SU-DHL-6 (cell line): ENCODE measurements at regions not wholly inside any gene's neighbourhood (a gene's known extent, or its start where the extent isn't known, plus 50 kb on each side); places are given as distances from the start of the nearest gene placed in this dataset.

Experiments used
- H2AFZ ChIP-seq: fragments of 200-600 bp; sonication (generic); 2 replicates; pipeline ENCODE4 v1.6.1; 2014; ENCODE audit warnings: low read depth, mild to moderate bottlenecking, moderate library complexity, mixed read lengths, antibody characterized with exemption, low read length; ENCODE audit not compliant: severe bottlenecking
- H3F3A ChIP-seq: fragments of 200-600 bp; shearing (Covaris generic); 2 replicates; pipeline ENCODE4 v1.6.0; 2016; ENCODE audit warnings: antibody characterized with exemption, mild to moderate bottlenecking; ENCODE audit not compliant: insufficient read depth
- H3K27ac ChIP-seq: fragments of 200-600 bp; sonication (generic); 2 replicates; pipeline ENCODE4 v1.5.1; 2016; ENCODE audit warnings: low read depth, mild to moderate bottlenecking, low read length, moderate library complexity, mixed read lengths
- H3K27me3 ChIP-seq: fragments of 200-600 bp; sonication (generic), shearing (Covaris generic); 2 replicates; pipeline ENCODE4 v1.6.0; 2014; ENCODE audit warnings: mild to moderate bottlenecking, low read length
- H3K36me3 ChIP-seq: fragments of 200-600 bp; sonication (generic); 2 replicates; pipeline ENCODE4 v1.6.1; 2014; ENCODE audit warnings: mild to moderate bottlenecking, low read length, mixed read lengths
- H3K4me2 ChIP-seq: fragments of 300-600, 200-600 bp; shearing (Covaris generic), sonication (generic); 2 replicates; pipeline ENCODE4 v1.6.0; 2014; ENCODE audit warnings: low read length, low read depth, mild to moderate bottlenecking; ENCODE audit not compliant: poor library complexity, severe bottlenecking
- H3K4me3 ChIP-seq: fragments of 200-600 bp; sonication (generic); 2 replicates; pipeline ENCODE4 v1.5.1; 2014; ENCODE audit warnings: antibody characterized with exemption, low read length, mild to moderate bottlenecking, mixed read lengths; ENCODE audit not compliant: insufficient read depth, poor library complexity, severe bottlenecking
- H3K79me2 ChIP-seq: fragments of 200-600 bp; sonication (generic); 2 replicates; pipeline ENCODE4 v1.6.1; 2014; ENCODE audit warnings: mild to moderate bottlenecking, low read length, moderate library complexity; ENCODE audit not compliant: insufficient read depth
- H3K9ac ChIP-seq: fragments of 200-600 bp; sonication (generic); 2 replicates; pipeline ENCODE4 v1.7.0; 2014; ENCODE audit warnings: mild to moderate bottlenecking, low read length
- H3K9me2 ChIP-seq: fragments of 200-600 bp; sonication (generic); replicated peaks from 2 replicates; pipeline ENCODE4 v1.6.1; 2014; ENCODE audit warnings: low read length; ENCODE audit not compliant: insufficient read depth
- H3K9me3 ChIP-seq: fragments of 200-600 bp; sonication (generic); 2 replicates; pipeline ENCODE4 v1.6.1; 2014; ENCODE audit warnings: low read length, mixed read lengths; ENCODE audit not compliant: insufficient read depth
- H4K20me1 ChIP-seq: fragments of 200-600 bp; sonication (generic); 2 replicates; pipeline ENCODE4 v1.6.1; 2014; ENCODE audit warnings: low read depth, mild to moderate bottlenecking, antibody characterized with exemption, low read length, moderate library complexity, mixed read lengths
- EZH2phosphoT487 ChIP-seq: fragments of 200-600 bp; sonication (generic), shearing (Covaris generic); conservative IDR thresholded peaks from 2 replicates; pipeline ENCODE4 v1.6.1; 2018; ENCODE audit warnings: mild to moderate bottlenecking, antibody characterized with exemption, low read length, moderate library complexity, mixed read lengths
- TF ChIP-seq, protein P1 (sequence below): fragments of 200-600 bp; sonication (generic); IDR thresholded peaks from one replicate; pipeline ENCODE4 v1.5.1; 2017; ENCODE audit warnings: antibody characterized with exemption, mild to moderate bottlenecking, low read length, moderate library complexity; ENCODE audit not compliant: insufficient read depth, poor library complexity, severe bottlenecking

DNA sequence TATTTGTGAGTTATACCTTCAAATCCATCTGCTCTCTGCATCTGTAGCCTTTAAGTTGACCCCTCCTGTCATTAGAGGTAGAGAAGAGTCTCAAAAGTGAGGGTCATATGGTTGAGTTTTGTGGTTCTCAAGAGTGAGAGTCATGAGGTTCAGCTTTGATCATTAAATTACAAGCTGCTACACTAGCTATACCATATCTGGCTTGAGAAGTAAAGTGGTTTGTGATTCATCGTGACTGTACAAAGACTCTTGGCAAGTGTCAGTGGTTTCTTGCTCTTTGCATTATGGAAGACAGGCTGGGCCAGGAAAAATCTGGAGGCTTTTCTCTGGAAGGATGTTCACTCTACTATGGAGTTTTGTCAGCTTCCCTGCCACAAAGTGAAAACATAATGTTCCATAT, 170.6 kb downstream of the ZC4H2 start:
- Histone ChIP-seq H3K79me2 (no peaks in the 10 kb centered on the region), H3F3A (no peaks in the 10 kb centered on the region), H3K4me3 (no peak overlapping the region), H3K9me3 (no peaks in the 10 kb centered on the region), H2AFZ (no peak overlapping the region), H3K9me2 (no peaks in the 10 kb centered on the region), H3K27me3 (no peaks in the 10 kb centered on the region), H4K20me1 (no peaks in the 10 kb centered on the region), H3K36me3 (no peaks in the 10 kb centered on the region), H3K4me2 (no peak overlapping the region), H3K27ac (no peak overlapping the region), H3K9ac (no peak overlapping the region)
- TF ChIP-seq EZH2phosphoT487: no peak
- TF ChIP-seq, protein P1, sequence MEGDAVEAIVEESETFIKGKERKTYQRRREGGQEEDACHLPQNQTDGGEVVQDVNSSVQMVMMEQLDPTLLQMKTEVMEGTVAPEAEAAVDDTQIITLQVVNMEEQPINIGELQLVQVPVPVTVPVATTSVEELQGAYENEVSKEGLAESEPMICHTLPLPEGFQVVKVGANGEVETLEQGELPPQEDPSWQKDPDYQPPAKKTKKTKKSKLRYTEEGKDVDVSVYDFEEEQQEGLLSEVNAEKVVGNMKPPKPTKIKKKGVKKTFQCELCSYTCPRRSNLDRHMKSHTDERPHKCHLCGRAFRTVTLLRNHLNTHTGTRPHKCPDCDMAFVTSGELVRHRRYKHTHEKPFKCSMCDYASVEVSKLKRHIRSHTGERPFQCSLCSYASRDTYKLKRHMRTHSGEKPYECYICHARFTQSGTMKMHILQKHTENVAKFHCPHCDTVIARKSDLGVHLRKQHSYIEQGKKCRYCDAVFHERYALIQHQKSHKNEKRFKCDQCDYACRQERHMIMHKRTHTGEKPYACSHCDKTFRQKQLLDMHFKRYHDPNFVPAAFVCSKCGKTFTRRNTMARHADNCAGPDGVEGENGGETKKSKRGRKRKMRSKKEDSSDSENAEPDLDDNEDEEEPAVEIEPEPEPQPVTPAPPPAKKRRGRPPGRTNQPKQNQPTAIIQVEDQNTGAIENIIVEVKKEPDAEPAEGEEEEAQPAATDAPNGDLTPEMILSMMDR: no peak

DNA sequence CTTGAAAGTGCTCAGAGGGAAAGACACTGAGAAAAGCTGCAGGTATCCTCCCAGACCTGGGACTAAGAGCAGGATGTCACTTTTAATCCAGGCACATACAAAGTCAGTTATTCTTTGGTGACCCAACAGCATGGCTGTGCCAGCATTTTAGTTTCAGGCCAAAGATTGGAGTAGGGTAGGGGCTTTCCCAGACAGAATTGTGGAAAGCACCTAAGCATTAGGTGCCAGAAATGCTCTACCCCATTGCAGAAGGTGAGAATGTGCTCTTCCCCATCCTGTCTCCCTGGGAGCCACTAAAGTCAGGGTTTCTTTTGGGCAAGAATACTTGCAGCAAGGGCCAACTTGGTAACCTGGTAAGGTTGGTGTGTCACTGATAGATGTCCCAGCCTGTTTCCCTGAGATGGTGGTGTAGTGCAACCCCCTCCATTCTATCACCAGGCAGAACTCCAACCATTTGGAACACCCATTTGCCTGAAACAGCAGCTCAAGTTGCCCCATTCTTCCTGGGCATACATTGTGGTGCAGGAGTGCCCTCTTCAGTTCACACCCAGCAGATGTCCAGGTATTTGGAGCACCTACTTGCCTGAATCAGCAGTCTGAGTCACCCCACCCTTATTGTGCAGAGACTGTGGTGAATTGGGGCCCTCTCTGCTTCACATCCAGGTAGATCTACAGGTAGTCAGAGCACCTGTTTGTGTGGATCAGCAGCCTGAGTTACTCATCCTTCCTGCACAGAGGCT, 183.5 kb downstream of the ZC4H2 start:
- no peak overlapping the region for H3K27ac ChIP-seq
- H2AFZ ChIP-seq: no peak overlapping the region
- no peaks in the 10 kb centered on the region for H4K20me1 ChIP-seq
- H3F3A ChIP-seq: no peaks in the 10 kb centered on the region
- H3K27me3 ChIP-seq: no peaks in the 10 kb centered on the region
- H3K79me2 ChIP-seq: no peaks in the 10 kb centered on the region
- no peak overlapping the region for H3K4me2 ChIP-seq
- H3K4me3 ChIP-seq: no peak overlapping the region
- TF ChIP-seq EZH2phosphoT487: no peak
- TF ChIP-seq, protein P1: no peak
- no peaks in the 10 kb centered on the region for H3K9me2 ChIP-seq
- H3K9ac ChIP-seq: no peak overlapping the region
- no peaks in the 10 kb centered on the region for H3K9me3 ChIP-seq
- no peaks in the 10 kb centered on the region for H3K36me3 ChIP-seq

- no peak overlapping the region for H2AFZ ChIP-seq
- no peaks in the 10 kb centered on the region for H3K79me2 ChIP-seq
- no peak overlapping the region for H3K9ac ChIP-seq
- H3K4me2 ChIP-seq: no peak overlapping the region
- no peaks in the 10 kb centered on the region for H3K27me3 ChIP-seq
- no peak overlapping the region for H3K27ac ChIP-seq
- no peaks in the 10 kb centered on the region for H4K20me1 ChIP-seq
- TF ChIP-seq, protein P1: no peak
- TF ChIP-seq EZH2phosphoT487: no peak
- no peaks in the 10 kb centered on the region for H3F3A ChIP-seq
- no peaks in the 10 kb centered on the region for H3K9me3 ChIP-seq
- no peaks in the 10 kb centered on the region for H3K9me2 ChIP-seq
- H3K36me3 ChIP-seq: no peaks in the 10 kb centered on the region
- no peak overlapping the region for H3K4me3 ChIP-seq
Measured at GRCh38 chrX:64782923-64783322, 193.3 kb downstream of the ZC4H2 start.
